HepG2 (cell line): ENCODE measurements at regions not wholly inside any gene's neighbourhood (a gene's known extent, or its start where the extent isn't known, plus 50 kb on each side); places are given as distances from the start of the nearest gene placed in this dataset.

ENCODE experiments used
- EP300 ChIP-seq, 3 experiments: sonication (generic) in 1 of 3; formaldehyde crosslinking in 1 of 3; IDR thresholded peaks; 2 replicates each; pipeline versions ENCODE4 v1.5.1 to v1.6.1; 2011 to 2020; ENCODE audit warnings: low read depth in 2 of 3, low read length in 2 of 3, borderline replicate concordance in 1 of 3, improper control_type of control experiment in 1 of 3, mild to moderate bottlenecking in 1 of 3, missing genetic modification reagents in 1 of 3, moderate library complexity in 1 of 3
- EZH2 ChIP-seq: conservative IDR thresholded peaks from 2 replicates; pipeline ENCODE4 v1.6.1; 2012; ENCODE audit warnings: mild to moderate bottlenecking, low read depth, low read length, moderate library complexity
- HES4 ChIP-seq: sonication (generic); formaldehyde crosslinking; IDR thresholded peaks from 2 replicates; pipeline ENCODE4 v1.9.0; 2021; ENCODE audit warnings: mild to moderate bottlenecking, missing genetic modification reagents, borderline replicate concordance
- KDM4B ChIP-seq: sonication (generic); formaldehyde crosslinking; IDR thresholded peaks from 2 replicates; pipeline ENCODE4 v1.4.0; 2020; ENCODE audit warnings: missing genetic modification reagents
- KMT2A ChIP-seq: sonication (generic); formaldehyde crosslinking; IDR thresholded peaks from 2 replicates; pipeline ENCODE4 v1.4.0; 2020; ENCODE audit warnings: missing genetic modification reagents
- MEIS1 ChIP-seq: sonication (generic); formaldehyde crosslinking; IDR thresholded peaks from 2 replicates; pipeline ENCODE4 v1.9.0; 2021; ENCODE audit warnings: mild to moderate bottlenecking, missing genetic modification reagents, moderate library complexity, borderline replicate concordance
- MNT ChIP-seq: fragments of 450-650 bp; IDR thresholded peaks from 2 replicates; pipeline ENCODE4 v1.6.1; 2016
- SP5 ChIP-seq: IDR thresholded peaks from 2 replicates; pipeline ENCODE4 v1.6.1; 2016; ENCODE audit warnings: low read depth, borderline replicate concordance
- TAF1 ChIP-seq: sonication (generic); formaldehyde crosslinking; IDR thresholded peaks from 2 replicates; pipeline ENCODE4 v1.4.0; 2020; ENCODE audit warnings: missing genetic modification reagents
- ZNF274 ChIP-seq: sonication (generic); formaldehyde crosslinking; IDR thresholded peaks from 2 replicates; pipeline ENCODE4 v1.5.1; 2020; ENCODE audit warnings: mild to moderate bottlenecking, missing genetic modification reagents
- TF ChIP-seq, protein P1 (sequence below): sonication (generic); formaldehyde crosslinking; IDR thresholded peaks from 2 replicates; pipeline ENCODE4 v1.5.0; 2020; ENCODE audit warnings: mild to moderate bottlenecking, missing genetic modification reagents, moderate library complexity

DNA sequence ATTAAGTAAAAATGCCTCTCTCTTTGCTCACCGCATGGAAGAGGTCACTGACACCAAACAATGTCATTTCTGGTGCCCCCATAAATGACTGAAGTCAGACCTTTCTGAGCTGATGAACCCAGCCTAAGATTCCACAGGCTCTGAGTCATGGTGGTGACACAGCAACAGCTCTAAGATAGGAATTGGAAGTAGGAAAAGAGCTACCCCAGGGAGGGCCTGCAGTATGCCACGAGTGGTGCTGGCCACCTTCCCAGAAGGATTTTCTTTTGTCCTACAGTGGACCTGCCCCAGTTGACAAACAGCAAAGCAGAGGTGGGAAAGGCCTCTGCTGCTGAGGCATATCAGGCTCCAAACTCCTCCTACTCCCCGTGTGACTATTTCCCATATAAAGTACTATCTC, 208.1 kb downstream of the MINAR1 start:
- TF ChIP-seq EZH2 (no peak), TAF1 (CRISPR knock-in tag) (no peak), MEIS1 (CRISPR knock-in tag) (no peak), KMT2A (no peak), SP5 (CRISPR knock-in tag) (no peak), MNT (no peak), HES4 (no peak), ZNF274 (CRISPR knock-in tag) (no peak), KDM4B (no peak), EP300 (IDR thresholded peaks at IDR 0.05; ENCODE audit: low read depth in 2 of 2, low read length in 2 of 2) (no peak), EP300 (CRISPR knock-in tag; IDR thresholded peaks at IDR 0.05; ENCODE audit: borderline replicate concordance) (no peak)
- TF ChIP-seq, protein P1, sequence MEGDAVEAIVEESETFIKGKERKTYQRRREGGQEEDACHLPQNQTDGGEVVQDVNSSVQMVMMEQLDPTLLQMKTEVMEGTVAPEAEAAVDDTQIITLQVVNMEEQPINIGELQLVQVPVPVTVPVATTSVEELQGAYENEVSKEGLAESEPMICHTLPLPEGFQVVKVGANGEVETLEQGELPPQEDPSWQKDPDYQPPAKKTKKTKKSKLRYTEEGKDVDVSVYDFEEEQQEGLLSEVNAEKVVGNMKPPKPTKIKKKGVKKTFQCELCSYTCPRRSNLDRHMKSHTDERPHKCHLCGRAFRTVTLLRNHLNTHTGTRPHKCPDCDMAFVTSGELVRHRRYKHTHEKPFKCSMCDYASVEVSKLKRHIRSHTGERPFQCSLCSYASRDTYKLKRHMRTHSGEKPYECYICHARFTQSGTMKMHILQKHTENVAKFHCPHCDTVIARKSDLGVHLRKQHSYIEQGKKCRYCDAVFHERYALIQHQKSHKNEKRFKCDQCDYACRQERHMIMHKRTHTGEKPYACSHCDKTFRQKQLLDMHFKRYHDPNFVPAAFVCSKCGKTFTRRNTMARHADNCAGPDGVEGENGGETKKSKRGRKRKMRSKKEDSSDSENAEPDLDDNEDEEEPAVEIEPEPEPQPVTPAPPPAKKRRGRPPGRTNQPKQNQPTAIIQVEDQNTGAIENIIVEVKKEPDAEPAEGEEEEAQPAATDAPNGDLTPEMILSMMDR (CRISPR knock-in tag), result no peak
